ENCODE measurements at regions not wholly inside any gene's neighbourhood (a gene's known extent, or its start where the extent isn't known, plus 50 kb on each side); places are given as distances from the start of the nearest gene placed in this dataset.

DNA sequence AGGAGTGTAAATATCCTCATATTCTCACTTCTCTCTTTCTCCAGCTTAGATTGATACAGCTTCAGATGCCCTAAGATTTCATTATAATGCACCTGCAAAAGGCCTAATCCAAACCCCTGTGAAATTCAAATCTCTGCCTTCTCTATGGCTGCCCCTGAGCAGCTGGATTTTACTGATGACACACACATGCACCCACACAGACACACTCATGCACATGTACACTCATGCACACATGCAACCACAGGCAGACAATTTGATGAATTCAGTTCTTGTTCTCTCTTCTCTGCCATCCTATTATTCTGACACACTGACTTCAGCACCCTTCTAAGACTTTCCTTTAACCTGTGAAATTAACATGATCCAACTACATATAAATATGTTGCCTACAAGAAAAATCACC, 563.2 kb downstream of the RNF144A start:
- H3K27me3 ChIP-seq (ENCODE audit: insufficient read depth, low read length): no peaks in the 10 kb centered on the region
- BruUV-seq (replicated peaks): no TSS peak

DNA sequence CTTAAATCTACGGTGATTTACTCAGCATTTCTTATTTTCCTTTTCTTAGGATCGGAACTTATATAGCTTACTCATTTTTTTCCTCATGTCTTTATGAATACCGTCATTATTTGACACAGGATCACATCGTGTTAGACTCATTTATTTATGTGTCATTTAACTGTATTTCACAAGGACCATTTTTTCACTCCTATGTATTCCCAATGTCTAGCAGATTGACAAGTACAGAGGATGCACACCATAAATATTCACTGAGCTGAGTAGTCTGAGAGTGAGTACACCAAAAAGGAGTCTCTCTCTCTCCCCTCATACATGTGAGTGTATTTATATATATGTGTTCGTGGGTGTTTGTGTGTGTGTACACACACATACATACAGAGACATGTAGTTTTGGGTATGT, 573.5 kb downstream of the RNF144A start:
- no peaks in the 10 kb centered on the region for H3K27me3 ChIP-seq (ENCODE audit: insufficient read depth, low read length)
- H3K9me2 ChIP-seq (ENCODE audit: insufficient read depth): no peaks in the 10 kb centered on the region
- no peaks in the 10 kb centered on the region for H3K36me3 ChIP-seq (ENCODE audit: control insufficient read depth in 1 of 2, insufficient read depth in 2 of 2, low read length in 2 of 2)
- intact Hi-C loops (cut with micrococcal nuclease): no loop called here
- no peak overlapping the region for H3K4me3 ChIP-seq (replicated peaks in 1 of 2; ENCODE audit: low read depth in 1 of 2, low read length in 2 of 2)
- no peak overlapping the region for H3K27ac ChIP-seq (ENCODE audit: low read depth, low read length)
- BruUV-seq (replicated peaks): no TSS peak
- H3K79me2 ChIP-seq (ENCODE audit: insufficient read depth, low read length): no peaks in the 10 kb centered on the region
- ATAC-seq: no peak
- TF ChIP-seq, protein P1, sequence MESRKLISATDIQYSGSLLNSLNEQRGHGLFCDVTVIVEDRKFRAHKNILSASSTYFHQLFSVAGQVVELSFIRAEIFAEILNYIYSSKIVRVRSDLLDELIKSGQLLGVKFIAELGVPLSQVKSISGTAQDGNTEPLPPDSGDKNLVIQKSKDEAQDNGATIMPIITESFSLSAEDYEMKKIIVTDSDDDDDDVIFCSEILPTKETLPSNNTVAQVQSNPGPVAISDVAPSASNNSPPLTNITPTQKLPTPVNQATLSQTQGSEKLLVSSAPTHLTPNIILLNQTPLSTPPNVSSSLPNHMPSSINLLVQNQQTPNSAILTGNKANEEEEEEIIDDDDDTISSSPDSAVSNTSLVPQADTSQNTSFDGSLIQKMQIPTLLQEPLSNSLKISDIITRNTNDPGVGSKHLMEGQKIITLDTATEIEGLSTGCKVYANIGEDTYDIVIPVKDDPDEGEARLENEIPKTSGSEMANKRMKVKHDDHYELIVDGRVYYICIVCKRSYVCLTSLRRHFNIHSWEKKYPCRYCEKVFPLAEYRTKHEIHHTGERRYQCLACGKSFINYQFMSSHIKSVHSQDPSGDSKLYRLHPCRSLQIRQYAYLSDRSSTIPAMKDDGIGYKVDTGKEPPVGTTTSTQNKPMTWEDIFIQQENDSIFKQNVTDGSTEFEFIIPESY (IDR thresholded peaks at IDR 0.05; ENCODE audit: extremely low read depth, insufficient replicate concordance, low read length): no peak
- TF ChIP-seq ZNF274 (IDR thresholded peaks at IDR 0.05; ENCODE audit: low read depth, low read length) (no peak), SIN3A (IDR thresholded peaks at IDR 0.05; ENCODE audit: low read depth) (no peak), CBX3 (IDR thresholded peaks at IDR 0.05; ENCODE audit: low read depth) (no peak), POLR2AphosphoS5 (IDR thresholded peaks at IDR 0.05; ENCODE audit: low read depth, low read length) (no peak), EZH2 (IDR thresholded peaks at IDR 0.05) (no peak), TCF7L2 (IDR thresholded peaks at IDR 0.05; ENCODE audit: borderline replicate concordance, extremely low read depth, insufficient read depth, insufficient read length) (no peak), FOSL1 (IDR thresholded peaks at IDR 0.05; ENCODE audit: low read depth) (no peak), RAD21 (IDR thresholded peaks at IDR 0.05; ENCODE audit: low read depth) (no peak), SP1 (IDR thresholded peaks at IDR 0.05; ENCODE audit: low read depth) (no peak), EZH2phosphoT487 (IDR thresholded peaks at IDR 0.05; ENCODE audit: borderline replicate concordance) (no peak), POLR2A (IDR thresholded peaks at IDR 0.05; ENCODE audit: borderline replicate concordance, extremely low read depth, insufficient read depth, insufficient read length) (no peak), EGR1 (IDR thresholded peaks at IDR 0.05; ENCODE audit: low read depth) (no peak), ELF1 (IDR thresholded peaks at IDR 0.05; ENCODE audit: borderline replicate concordance, low read depth) (no peak), ZFX (IDR thresholded peaks at IDR 0.05) (no peak), SRF (IDR thresholded peaks at IDR 0.05; ENCODE audit: low read depth) (no peak)
- TF ChIP-seq, protein P2, sequence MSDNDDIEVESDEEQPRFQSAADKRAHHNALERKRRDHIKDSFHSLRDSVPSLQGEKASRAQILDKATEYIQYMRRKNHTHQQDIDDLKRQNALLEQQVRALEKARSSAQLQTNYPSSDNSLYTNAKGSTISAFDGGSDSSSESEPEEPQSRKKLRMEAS (IDR thresholded peaks at IDR 0.05): no peak
- TF ChIP-seq, protein P3, sequence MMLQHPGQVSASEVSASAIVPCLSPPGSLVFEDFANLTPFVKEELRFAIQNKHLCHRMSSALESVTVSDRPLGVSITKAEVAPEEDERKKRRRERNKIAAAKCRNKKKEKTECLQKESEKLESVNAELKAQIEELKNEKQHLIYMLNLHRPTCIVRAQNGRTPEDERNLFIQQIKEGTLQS (IDR thresholded peaks at IDR 0.05): no peak
- no peaks in the 10 kb centered on the region for H4K20me1 ChIP-seq (ENCODE audit: insufficient read depth)
- ChIA-PET POLR2A (no interaction called here), CTCF (no interaction called here), RAD21 (ENCODE audit: low non-redundant PET in 1 of 2, low total read pairs in 2 of 2, uncharacterized antibody in 2 of 2, unreplicated experiment in 2 of 2) (no interaction called here)
- H2AFZ ChIP-seq (ENCODE audit: low read depth, low read length, poor library complexity, severe bottlenecking): no peak overlapping the region
- DNase-seq (ENCODE audit: low read depth, low spot score): no peak
- no peak overlapping the region for H3K4me2 ChIP-seq (ENCODE audit: low read length)
- no peak overlapping the region for H3K9ac ChIP-seq (ENCODE audit: low read length)
- no peaks in the 10 kb centered on the region for H3K9me3 ChIP-seq (ENCODE audit: control insufficient read depth in 1 of 2, insufficient read depth in 1 of 2, low read depth in 1 of 2, low read length in 2 of 2)
- no peaks in the 10 kb centered on the region for H3K4me1 ChIP-seq (ENCODE audit: control insufficient read depth in 1 of 2, insufficient read depth in 2 of 2, low read length in 2 of 2)

More for the DNA sequence above, 563.2 kb downstream of the RNF144A start:
- TF ChIP-seq EZH2phosphoT487 (IDR thresholded peaks at IDR 0.05; ENCODE audit: borderline replicate concordance) (no peak), ELF1 (IDR thresholded peaks at IDR 0.05; ENCODE audit: borderline replicate concordance, low read depth) (no peak), JUND (IDR thresholded peaks at IDR 0.05) (no peak), ZNF274 (IDR thresholded peaks at IDR 0.05; ENCODE audit: low read depth, low read length) (no peak), CEBPB (IDR thresholded peaks at IDR 0.05; ENCODE audit: low read depth) (no peak)
- TF ChIP-seq, protein P3 (IDR thresholded peaks at IDR 0.05): no peak
- Histone ChIP-seq H4K20me1 (ENCODE audit: insufficient read depth) (no peaks in the 10 kb centered on the region), H3K4me2 (ENCODE audit: low read length) (no peak overlapping the region), H3K9me3 (ENCODE audit: control insufficient read depth in 1 of 2, insufficient read depth in 1 of 2, low read depth in 1 of 2, low read length in 2 of 2) (no peaks in the 10 kb centered on the region), H3K36me3 (ENCODE audit: control insufficient read depth in 1 of 2, insufficient read depth in 2 of 2, low read length in 2 of 2) (no peaks in the 10 kb centered on the region), H2AFZ (ENCODE audit: low read depth, low read length, poor library complexity, severe bottlenecking) (no peak overlapping the region), H3K4me1 (ENCODE audit: control insufficient read depth in 1 of 2, insufficient read depth in 2 of 2, low read length in 2 of 2) (no peaks in the 10 kb centered on the region), H3K27ac (ENCODE audit: low read depth, low read length) (no peak overlapping the region), H3K9ac (ENCODE audit: low read length) (no peak overlapping the region), H3K4me3 (replicated peaks in 1 of 2; ENCODE audit: low read depth in 1 of 2, low read length in 2 of 2) (no peak overlapping the region), H3K9me2 (ENCODE audit: insufficient read depth) (no peaks in the 10 kb centered on the region), H3K79me2 (ENCODE audit: insufficient read depth, low read length) (no peaks in the 10 kb centered on the region)
- DNase-seq (ENCODE audit: low read depth, low spot score): no peak
- intact Hi-C loops (cut with micrococcal nuclease): no loop called here
- ChIA-PET POLR2A (no interaction called here), CTCF (no interaction called here), RAD21 (ENCODE audit: low non-redundant PET in 1 of 2, low total read pairs in 2 of 2, uncharacterized antibody in 2 of 2, unreplicated experiment in 2 of 2) (no interaction called here)
- no peak for ATAC-seq
